GM12892 (cell line): ENCODE measurements at regions not wholly inside any gene's neighbourhood (a gene's known extent, or its start where the extent isn't known, plus 50 kb on each side); places are given as distances from the start of the nearest gene placed in this dataset.

Source experiments
- POLR2A ChIP-seq: IDR thresholded peaks from 2 replicates; pipeline ENCODE4 v1.6.1; 2011; ENCODE audit warnings: low read depth, low read length, control low read depth
- POLR2AphosphoS5 ChIP-seq: IDR thresholded peaks from 2 replicates; pipeline ENCODE4 v1.6.1; 2011; ENCODE audit warnings: low read depth, low read length, control low read depth
- TAF1 ChIP-seq: IDR thresholded peaks from 2 replicates; pipeline ENCODE4 v1.6.1; 2011; ENCODE audit warnings: low read depth, mild to moderate bottlenecking, control low read depth, low read length, borderline replicate concordance

- no peak for TF ChIP-seq POLR2A
- TF ChIP-seq POLR2AphosphoS5: no peak
- TF ChIP-seq TAF1: no peak
Observed at GRCh38 chr5:66239034-66239433, 94.9 kb downstream of the SREK1 start.
